ENCODE measurements at regions not wholly inside any gene's neighbourhood (a gene's known extent, or its start where the extent isn't known, plus 50 kb on each side); places are given as distances from the start of the nearest gene placed in this dataset.

DNA sequence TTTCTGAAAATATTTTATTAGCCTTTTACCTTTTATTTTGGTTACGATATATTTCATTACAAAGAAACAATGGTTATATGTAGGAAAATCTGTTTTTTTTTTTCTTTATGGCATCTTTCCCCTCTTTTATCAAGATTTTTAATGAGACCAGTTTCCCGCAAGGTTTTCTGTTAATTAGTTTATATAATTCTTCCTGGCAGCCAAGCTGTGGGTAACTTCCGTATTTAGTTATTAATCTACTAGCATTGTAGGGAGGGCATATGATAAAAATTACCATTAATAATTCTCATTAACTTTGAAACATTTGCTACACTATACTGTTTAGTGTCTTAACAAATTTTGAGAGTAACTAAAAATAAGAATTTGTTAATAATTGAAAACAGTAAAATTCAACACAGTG is 181.1 kb upstream of the GPRIN3 start:
- no peak overlapping the region for H3K9ac ChIP-seq (ENCODE audit: low read depth, low read length)
- no peaks in the 10 kb centered on the region for H3K9me3 ChIP-seq (ENCODE audit: control insufficient read depth, insufficient read depth, low read length)
- H3K4me1 ChIP-seq (ENCODE audit: insufficient read depth, low read length): peaks cover 8% of the 10 kb centered on the region; the same call in 1 of the 2 replicates
- H3K36me3 ChIP-seq (ENCODE audit: insufficient read depth, low read length): no peaks in the 10 kb centered on the region

DNA sequence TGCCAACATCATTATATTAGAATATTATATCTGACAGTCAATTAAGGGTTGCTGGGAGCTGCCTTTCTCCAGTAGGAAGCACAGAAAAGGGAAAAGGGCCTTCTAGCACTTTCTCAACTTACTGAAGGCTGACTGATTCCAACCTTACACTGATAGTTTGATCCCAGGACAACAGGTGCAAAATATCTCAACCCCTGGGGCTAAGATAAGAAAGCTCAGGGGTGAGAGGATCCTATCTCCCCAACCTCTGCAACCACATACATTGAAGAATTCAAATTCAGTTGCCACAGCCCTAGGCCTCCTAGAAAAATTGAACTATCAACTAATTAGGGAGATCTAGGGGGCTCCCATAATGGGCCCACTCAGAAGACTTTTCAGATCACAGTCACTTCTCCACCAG is 179.1 kb upstream of the GPRIN3 start:
- Histone ChIP-seq H3K4me1 (ENCODE audit: insufficient read depth, low read length) (no peaks in the 10 kb centered on the region), H3K9ac (ENCODE audit: low read depth, low read length) (no peak overlapping the region), H3K36me3 (ENCODE audit: insufficient read depth, low read length) (no peaks in the 10 kb centered on the region), H3K9me3 (ENCODE audit: control insufficient read depth, insufficient read depth, low read length) (no peaks in the 10 kb centered on the region)

DNA sequence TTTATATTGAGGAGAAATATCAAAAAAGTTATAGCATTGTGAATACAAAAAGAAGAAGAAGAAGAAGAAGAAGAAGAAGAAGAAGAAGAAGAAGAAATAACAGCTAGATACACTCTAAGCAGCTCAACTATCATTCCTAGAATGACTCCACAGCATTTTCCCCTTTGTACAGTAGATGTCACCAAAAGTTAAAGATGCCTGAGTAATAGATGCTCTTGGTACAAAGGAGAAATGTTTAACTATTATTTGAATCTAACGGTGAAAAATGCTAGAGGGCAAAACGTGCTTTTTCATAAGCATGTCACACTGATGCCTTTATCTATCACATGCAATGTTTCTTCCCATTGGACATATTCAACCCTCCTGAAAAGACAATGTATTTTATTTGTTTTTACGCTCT is 178.4 kb upstream of the GPRIN3 start:
- Histone ChIP-seq H3K36me3 (ENCODE audit: insufficient read depth, low read length) (no peaks in the 10 kb centered on the region), H3K9me3 (ENCODE audit: control insufficient read depth, insufficient read depth, low read length) (no peaks in the 10 kb centered on the region), H3K9ac (ENCODE audit: low read depth, low read length) (no peak overlapping the region), H3K4me1 (ENCODE audit: insufficient read depth, low read length) (no peaks in the 10 kb centered on the region)

DNA sequence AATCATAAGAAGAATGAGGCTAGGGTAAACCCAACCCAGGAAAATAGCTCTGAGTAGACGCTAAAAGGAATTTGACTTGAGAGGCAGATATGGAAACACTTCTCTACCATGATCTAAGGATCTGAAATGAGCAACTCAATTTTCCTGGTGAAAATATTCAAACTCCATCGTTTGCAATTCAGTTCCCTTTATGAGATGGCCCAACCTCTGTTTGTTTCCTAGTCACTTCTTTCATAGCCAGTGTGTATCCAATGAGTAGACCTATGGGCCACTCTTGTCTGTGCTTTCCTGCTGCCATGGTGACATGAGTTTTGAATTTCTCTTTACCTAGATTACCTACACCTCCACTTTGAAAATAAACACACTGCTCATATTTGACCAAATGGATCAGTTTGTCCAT is 176.2 kb upstream of the GPRIN3 start:
- no peaks in the 10 kb centered on the region for H3K36me3 ChIP-seq (ENCODE audit: insufficient read depth, low read length)
- H3K9ac ChIP-seq (ENCODE audit: low read depth, low read length): no peak overlapping the region

DNA sequence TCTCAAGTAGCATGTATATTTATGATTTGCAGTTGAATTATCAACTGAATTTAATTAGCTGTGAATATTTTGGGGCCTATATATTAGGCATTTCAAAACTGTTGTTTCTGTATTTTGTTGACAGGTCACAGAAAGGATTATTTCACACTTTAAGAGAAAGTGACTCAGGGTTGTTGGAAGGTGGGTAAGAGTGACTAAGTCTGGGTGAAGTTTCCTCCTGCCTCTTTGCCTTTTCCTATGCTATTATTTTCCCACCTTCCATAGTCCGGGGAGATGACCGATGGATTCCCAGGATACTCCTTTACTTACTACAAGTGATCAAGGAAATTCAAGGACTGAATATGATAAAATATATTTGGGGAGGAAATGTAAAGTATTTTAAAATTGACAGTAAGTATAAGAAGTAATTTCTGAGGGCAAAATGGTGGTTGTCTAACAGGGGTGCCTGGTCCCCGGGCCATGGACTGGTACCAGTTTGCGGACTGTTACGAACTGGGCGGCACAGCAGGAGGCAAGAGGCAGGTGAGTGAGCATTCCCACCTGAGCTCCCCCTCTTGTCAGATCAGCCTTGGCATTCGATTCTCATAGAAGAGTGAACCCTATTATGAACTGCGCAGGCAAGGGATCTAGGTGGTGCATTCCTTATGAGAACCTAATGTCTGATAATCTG is 175.5 kb upstream of the GPRIN3 start:
- Histone ChIP-seq H3K9ac (ENCODE audit: low read depth, low read length) (no peak overlapping the region), H3K9me3 (ENCODE audit: control insufficient read depth, insufficient read depth, low read length) (no peaks in the 10 kb centered on the region), H3K36me3 (ENCODE audit: insufficient read depth, low read length) (no peaks in the 10 kb centered on the region), H3K4me1 (ENCODE audit: insufficient read depth, low read length) (no peaks in the 10 kb centered on the region)

More for the DNA sequence above, 176.2 kb upstream of the GPRIN3 start:
- no peaks in the 10 kb centered on the region for H3K9me3 ChIP-seq (ENCODE audit: control insufficient read depth, insufficient read depth, low read length)
- H3K4me1 ChIP-seq (ENCODE audit: insufficient read depth, low read length): no peaks in the 10 kb centered on the region

DNA sequence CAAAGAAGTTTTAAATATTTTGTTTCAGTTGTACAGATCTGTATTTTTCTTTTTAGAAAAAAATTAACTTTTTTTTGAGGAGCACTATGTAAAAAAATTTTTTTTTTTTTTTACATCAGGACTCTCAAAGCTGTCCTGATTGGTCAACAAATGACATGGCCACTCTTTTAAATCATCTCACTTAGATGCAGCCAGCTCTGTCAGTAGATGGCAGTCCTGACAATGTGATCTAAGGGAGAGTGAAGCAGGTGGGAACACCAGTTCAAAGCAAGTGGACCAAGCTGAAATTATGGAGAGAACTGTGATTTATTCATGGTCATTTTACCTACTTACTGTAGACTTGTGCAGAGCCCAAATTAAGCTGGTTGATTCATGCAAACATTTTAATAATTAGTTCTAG is 174.7 kb upstream of the GPRIN3 start:
- Histone ChIP-seq H3K9ac (ENCODE audit: low read depth, low read length) (no peak overlapping the region), H3K4me1 (ENCODE audit: insufficient read depth, low read length) (no peaks in the 10 kb centered on the region), H3K9me3 (ENCODE audit: control insufficient read depth, insufficient read depth, low read length) (no peaks in the 10 kb centered on the region)

DNA sequence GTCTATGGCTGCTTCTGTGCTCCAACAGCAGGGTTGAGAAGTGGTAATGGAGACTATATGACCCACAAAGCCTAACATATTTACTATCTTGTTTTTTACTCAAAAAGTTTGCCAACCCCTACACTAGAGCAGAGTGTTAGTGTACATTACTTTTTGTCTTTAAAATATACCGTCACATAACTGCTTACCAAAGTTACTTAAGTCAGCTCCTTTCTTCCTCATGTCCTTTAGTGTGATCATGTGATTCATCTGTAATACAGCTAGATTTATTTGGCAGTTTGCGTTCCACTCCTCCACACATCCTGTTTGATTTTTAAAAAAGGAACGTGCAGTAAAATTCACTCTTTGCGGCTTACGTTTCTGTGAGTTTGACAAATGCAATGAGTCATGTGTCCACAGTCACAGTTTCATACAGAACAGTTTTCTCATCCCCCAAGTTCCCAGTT is 162.4 kb upstream of the GPRIN3 start:
- no peaks in the 10 kb centered on the region for H3K4me1 ChIP-seq (ENCODE audit: insufficient read depth, low read length)
- no peaks in the 10 kb centered on the region for H3K9me3 ChIP-seq (ENCODE audit: control insufficient read depth, insufficient read depth, low read length)
- H3K9ac ChIP-seq (ENCODE audit: low read depth, low read length): no peak overlapping the region
- H3K36me3 ChIP-seq (ENCODE audit: insufficient read depth, low read length): no peaks in the 10 kb centered on the region

More for the DNA sequence above, 174.7 kb upstream of the GPRIN3 start:
- no peaks in the 10 kb centered on the region for H3K36me3 ChIP-seq (ENCODE audit: insufficient read depth, low read length)

DNA sequence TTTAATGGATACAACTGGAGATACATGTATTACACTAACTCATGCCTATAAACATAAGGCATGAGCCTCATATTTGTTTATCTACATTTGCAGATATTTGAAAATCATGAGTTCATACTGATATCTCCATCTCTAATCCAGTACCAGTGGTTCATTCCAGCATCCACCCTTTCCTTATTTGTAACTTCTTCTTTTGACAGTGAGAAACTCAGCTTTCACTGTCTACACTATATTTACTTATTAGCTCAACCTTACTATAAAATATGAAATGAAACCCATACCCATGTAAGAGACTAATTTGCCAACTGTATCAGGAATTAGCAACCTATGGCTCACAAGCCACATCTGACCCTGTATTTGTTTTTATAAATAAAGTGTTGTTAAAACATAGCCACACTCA is 161.9 kb upstream of the GPRIN3 start:
- Histone ChIP-seq H3K9me3 (ENCODE audit: control insufficient read depth, insufficient read depth, low read length) (no peaks in the 10 kb centered on the region), H3K4me1 (ENCODE audit: insufficient read depth, low read length) (no peaks in the 10 kb centered on the region), H3K36me3 (ENCODE audit: insufficient read depth, low read length) (no peaks in the 10 kb centered on the region), H3K9ac (ENCODE audit: low read depth, low read length) (no peak overlapping the region)

DNA sequence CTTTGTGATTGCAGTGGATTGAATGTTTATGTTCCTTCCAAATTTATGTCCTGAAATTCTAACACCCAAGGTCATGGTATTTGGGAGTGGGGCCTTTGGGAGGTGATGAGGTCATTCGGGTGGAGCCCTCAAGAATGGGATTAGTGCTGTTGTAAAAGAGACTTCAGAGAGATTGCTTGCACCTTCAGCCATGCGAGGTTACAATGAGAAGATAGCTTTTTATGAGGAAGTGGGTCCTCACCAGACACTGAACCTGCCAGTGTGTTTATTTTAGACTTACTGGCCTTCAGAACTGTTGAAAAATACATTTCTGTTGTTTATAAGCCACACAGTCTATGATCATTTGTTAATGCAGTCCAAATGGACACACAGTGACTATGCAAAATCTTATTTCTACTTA is 161.0 kb upstream of the GPRIN3 start:
- Histone ChIP-seq H3K36me3 (ENCODE audit: insufficient read depth, low read length) (no peaks in the 10 kb centered on the region), H3K9me3 (ENCODE audit: control insufficient read depth, insufficient read depth, low read length) (no peaks in the 10 kb centered on the region), H3K4me1 (ENCODE audit: insufficient read depth, low read length) (no peaks in the 10 kb centered on the region), H3K9ac (ENCODE audit: low read depth, low read length) (no peak overlapping the region)

DNA sequence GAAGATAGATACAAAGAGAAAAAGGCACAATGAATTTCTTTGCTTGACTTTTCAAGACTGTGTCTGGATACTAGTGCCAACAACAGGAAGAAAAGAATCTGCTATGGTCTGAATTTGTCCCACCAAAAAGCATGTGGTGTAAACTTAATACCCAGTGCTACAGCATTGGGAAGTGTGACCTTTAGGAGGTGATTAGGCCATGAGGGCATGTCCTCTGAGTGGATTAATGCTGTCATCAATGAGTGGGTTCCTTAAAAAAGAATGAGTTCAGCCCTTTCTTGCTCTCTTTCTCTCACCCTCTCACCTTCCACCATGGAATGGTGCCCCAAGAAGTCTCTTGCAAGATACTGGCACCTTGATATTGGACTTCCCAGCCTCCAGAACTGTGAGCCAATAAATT is 155.7 kb upstream of the GPRIN3 start:
- Histone ChIP-seq H3K9me3 (ENCODE audit: control insufficient read depth, insufficient read depth, low read length) (no peaks in the 10 kb centered on the region), H3K9ac (ENCODE audit: low read depth, low read length) (no peak overlapping the region), H3K36me3 (ENCODE audit: insufficient read depth, low read length) (no peaks in the 10 kb centered on the region), H3K4me1 (ENCODE audit: insufficient read depth, low read length) (no peaks in the 10 kb centered on the region)

DNA sequence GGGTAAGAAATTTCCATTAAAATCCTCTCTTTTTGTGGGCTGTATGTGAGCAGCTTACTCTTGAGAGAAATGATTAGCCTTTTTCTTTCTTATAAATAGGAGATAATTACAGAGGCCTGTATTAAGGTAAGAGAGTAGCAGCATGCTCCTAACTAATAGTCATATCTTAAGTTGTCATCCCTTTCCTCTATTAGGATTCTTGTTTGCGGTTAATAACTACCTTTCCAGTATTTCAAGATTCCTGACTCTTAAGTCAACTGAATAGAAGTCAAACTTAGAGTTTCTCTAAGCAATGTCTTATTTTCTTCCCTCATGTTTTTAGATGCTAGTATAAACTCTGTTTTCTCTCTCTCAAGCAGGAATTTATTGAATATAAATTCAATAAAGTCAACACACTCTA is 139.9 kb upstream of the GPRIN3 start:
- Histone ChIP-seq H3K9me3 (ENCODE audit: control insufficient read depth, insufficient read depth, low read length) (peaks cover 15% of the 10 kb centered on the region), H3K9ac (ENCODE audit: low read depth, low read length) (no peak overlapping the region), H3K4me1 (ENCODE audit: insufficient read depth, low read length) (no peaks in the 10 kb centered on the region), H3K36me3 (ENCODE audit: insufficient read depth, low read length) (no peaks in the 10 kb centered on the region)

DNA sequence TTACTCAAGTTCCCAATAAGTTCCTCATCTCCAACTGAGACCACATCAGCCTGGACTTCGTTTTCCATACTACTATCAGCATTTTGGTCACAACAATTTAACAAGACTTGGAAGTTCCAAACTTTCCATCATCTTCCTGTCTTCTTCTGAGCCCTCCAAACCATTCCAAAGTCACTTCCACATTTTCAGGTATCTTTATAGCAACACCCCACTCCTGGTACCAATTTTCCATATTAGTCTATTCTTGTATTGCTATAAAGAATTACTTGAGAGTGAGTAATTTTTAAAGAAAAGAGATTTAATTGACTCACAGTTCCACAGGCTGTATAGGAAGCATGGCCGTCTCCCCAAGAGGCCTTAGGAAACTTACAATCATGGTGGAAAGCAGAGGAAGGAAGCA is 138.6 kb upstream of the GPRIN3 start:
- no peaks in the 10 kb centered on the region for H3K4me1 ChIP-seq (ENCODE audit: insufficient read depth, low read length)
- no peaks in the 10 kb centered on the region for H3K36me3 ChIP-seq (ENCODE audit: insufficient read depth, low read length)
- peaks cover 15% of the 10 kb centered on the region for H3K9me3 ChIP-seq (ENCODE audit: control insufficient read depth, insufficient read depth, low read length)
- no peak overlapping the region for H3K9ac ChIP-seq (ENCODE audit: low read depth, low read length)

DNA sequence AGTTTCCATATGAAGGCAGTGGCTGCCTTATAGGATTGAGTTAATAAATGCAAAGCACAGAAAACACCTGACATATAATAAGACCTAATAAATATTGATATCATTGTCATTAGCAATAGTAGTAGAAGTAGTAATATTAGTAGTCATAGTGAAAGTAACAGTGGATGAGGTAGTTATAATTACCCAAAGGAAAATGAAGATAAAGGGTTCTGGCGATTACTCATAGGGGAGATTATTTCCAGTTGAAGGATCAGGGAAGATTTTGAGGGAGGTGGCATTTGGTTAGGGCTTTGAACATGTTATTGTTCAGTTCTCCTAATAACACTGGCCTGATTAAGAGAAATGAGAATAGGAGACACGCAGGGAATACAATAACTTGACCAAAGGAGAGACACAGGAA is 131.9 kb upstream of the GPRIN3 start:
- no peak overlapping the region for H3K9ac ChIP-seq (ENCODE audit: low read depth, low read length)
- no peaks in the 10 kb centered on the region for H3K36me3 ChIP-seq (ENCODE audit: insufficient read depth, low read length)
- no peaks in the 10 kb centered on the region for H3K4me1 ChIP-seq (ENCODE audit: insufficient read depth, low read length)
- H3K9me3 ChIP-seq (ENCODE audit: control insufficient read depth, insufficient read depth, low read length): no peaks in the 10 kb centered on the region

DNA sequence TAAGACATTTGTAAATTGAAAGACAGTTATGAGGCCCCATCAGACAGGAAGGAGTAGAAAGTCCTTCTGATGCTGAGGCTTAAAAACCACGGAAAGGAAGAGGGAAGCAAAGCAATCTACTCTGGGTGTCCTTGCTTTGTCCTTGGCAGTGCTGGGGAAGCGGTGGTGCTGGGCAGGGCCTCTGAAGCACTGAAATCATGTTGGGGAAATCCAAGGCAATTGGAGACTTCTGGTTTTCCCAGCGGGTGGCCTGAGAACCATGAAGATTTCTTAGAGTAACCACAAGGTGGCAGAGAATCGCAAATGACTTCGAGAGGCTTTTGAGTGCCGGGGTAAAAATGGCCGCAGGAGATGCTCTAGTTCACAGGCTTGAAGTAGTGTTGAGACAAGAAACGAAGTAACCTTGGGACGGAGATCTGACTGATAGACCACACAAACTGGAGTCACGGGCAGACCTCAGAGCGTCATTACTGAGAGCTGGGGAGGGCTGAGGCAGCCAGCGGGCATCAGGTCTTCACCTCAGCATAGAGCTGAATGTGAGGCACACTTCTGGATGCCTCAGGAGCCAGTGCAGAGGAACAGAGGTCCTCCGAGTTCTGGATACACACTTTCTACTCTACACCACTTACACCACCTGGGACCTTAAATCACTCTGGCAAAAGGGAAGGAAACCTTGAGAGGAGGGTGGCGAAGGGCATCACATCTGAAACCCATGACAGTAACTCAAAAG is 130.7 kb upstream of the GPRIN3 start:
- no peaks in the 10 kb centered on the region for H3K36me3 ChIP-seq (ENCODE audit: insufficient read depth, low read length)
- H3K4me1 ChIP-seq (ENCODE audit: insufficient read depth, low read length): no peaks in the 10 kb centered on the region
- no peaks in the 10 kb centered on the region for H3K9me3 ChIP-seq (ENCODE audit: control insufficient read depth, insufficient read depth, low read length)
- no peak overlapping the region for H3K9ac ChIP-seq (ENCODE audit: low read depth, low read length)

DNA sequence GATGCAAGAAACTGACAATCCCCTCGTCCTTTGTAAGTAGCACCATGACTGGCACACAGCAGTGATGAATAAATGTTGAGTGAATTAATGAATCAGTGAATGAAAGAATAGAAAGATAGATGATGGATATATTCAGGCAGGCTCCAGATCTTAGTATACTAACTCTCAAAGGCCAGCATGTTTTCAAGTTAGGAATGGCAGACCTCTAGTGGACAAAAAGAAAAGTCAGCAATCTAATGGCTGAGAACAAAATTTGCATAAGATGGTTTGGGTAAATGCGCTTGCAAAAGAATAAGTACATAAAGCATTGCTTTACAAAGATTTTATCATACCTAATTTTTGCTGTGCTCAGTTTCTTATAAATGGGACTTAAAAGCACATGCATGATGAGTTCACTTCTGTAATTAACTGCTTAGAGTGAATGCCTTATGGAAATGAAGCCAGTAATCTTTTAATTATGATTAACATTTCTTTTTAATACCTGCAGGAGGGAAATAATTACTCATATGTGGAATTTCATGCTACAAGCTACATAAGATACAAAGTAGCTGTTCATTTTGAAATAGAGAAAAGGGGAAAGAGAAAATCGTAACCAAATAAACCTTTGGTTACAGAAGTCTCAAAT is 126.9 kb upstream of the GPRIN3 start:
- H3K4me1 ChIP-seq (ENCODE audit: insufficient read depth, low read length): no peaks in the 10 kb centered on the region
- no peak overlapping the region for H3K9ac ChIP-seq (ENCODE audit: low read depth, low read length)
- H3K9me3 ChIP-seq (ENCODE audit: control insufficient read depth, insufficient read depth, low read length): no peaks in the 10 kb centered on the region
- H3K36me3 ChIP-seq (ENCODE audit: insufficient read depth, low read length): no peaks in the 10 kb centered on the region
